ENCODE measurements at regions not wholly inside any gene's neighbourhood (a gene's known extent, or its start where the extent isn't known, plus 50 kb on each side); places are given as distances from the start of the nearest gene placed in this dataset.

GRCh38 chr13:58474581-58474980 is 843.0 kb downstream of the PCDH17 start:
- TF ChIP-seq CTCF (IDR thresholded peaks at IDR 0.05) (no peak), POLR2A (IDR thresholded peaks at IDR 0.05) (no peak)
